ENCODE measurements at regions not wholly inside any gene's neighbourhood (a gene's known extent, or its start where the extent isn't known, plus 50 kb on each side); places are given as distances from the start of the nearest gene placed in this dataset.

DNA sequence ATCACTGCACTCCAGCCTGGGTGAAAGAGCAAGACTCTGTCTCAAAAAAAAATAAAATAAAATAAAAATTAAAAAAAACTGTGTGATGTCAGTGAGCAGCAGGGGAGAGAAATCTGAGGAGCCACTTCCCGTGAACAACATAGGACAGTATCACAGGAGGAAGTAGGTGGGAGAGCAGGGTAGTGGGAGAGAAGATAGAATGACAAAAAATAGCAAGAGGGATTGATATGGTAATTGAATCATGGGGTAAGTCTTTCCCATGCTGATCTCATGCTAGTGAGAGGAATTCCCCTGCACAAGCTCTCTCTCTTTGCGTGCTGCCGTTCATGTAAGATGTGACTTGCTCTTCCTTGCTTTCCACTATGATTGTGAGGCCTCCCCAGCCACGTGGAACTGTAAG, 81.6 kb upstream of the PBX1 start:
- TF ChIP-seq, protein P1, sequence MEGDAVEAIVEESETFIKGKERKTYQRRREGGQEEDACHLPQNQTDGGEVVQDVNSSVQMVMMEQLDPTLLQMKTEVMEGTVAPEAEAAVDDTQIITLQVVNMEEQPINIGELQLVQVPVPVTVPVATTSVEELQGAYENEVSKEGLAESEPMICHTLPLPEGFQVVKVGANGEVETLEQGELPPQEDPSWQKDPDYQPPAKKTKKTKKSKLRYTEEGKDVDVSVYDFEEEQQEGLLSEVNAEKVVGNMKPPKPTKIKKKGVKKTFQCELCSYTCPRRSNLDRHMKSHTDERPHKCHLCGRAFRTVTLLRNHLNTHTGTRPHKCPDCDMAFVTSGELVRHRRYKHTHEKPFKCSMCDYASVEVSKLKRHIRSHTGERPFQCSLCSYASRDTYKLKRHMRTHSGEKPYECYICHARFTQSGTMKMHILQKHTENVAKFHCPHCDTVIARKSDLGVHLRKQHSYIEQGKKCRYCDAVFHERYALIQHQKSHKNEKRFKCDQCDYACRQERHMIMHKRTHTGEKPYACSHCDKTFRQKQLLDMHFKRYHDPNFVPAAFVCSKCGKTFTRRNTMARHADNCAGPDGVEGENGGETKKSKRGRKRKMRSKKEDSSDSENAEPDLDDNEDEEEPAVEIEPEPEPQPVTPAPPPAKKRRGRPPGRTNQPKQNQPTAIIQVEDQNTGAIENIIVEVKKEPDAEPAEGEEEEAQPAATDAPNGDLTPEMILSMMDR (IDR thresholded peaks at IDR 0.05; ENCODE audit: extremely low read depth in 1 of 2, insufficient read depth in 1 of 2, low read depth in 1 of 2, low read length in 2 of 2), result no peak
- TF ChIP-seq POLR2A (IDR thresholded peaks at IDR 0.05; ENCODE audit: low read depth, low read length) (no peak), JUN (IDR thresholded peaks at IDR 0.05; ENCODE audit: borderline replicate concordance, insufficient read depth, insufficient read length, low read depth) (no peak), EZH2 (IDR thresholded peaks at IDR 0.05; ENCODE audit: borderline replicate concordance, low read depth, low read length, severe bottlenecking) (no peak), MYC (IDR thresholded peaks at IDR 0.05; ENCODE audit: low read depth, low read length) (no peak), POLR2AphosphoS5 (IDR thresholded peaks at IDR 0.05; ENCODE audit: insufficient read depth, low read depth, low read length) (no peak), GATA2 (IDR thresholded peaks at IDR 0.05; ENCODE audit: insufficient read depth, insufficient read length, low read depth, low read length) (no peak)
- TF ChIP-seq, protein P2, sequence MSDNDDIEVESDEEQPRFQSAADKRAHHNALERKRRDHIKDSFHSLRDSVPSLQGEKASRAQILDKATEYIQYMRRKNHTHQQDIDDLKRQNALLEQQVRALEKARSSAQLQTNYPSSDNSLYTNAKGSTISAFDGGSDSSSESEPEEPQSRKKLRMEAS (IDR thresholded peaks at IDR 0.05; ENCODE audit: insufficient read depth, insufficient read length), result no peak
